GM19238 (cell line): ENCODE measurements at regions not wholly inside any gene's neighbourhood (a gene's known extent, or its start where the extent isn't known, plus 50 kb on each side); places are given as distances from the start of the nearest gene placed in this dataset.
"Not testable (repeated sequence)": the region's sequence is repeated elsewhere in the genome, so short reads cannot be mapped to it uniquely, and the experiment has no call there.

ENCODE experiments used
- DNase-seq: peaks from one replicate; pipeline ENCODE4 v3.0.0; 2011; ENCODE audit warnings: low spot score; ENCODE audit not compliant: insufficient read length

DNA sequence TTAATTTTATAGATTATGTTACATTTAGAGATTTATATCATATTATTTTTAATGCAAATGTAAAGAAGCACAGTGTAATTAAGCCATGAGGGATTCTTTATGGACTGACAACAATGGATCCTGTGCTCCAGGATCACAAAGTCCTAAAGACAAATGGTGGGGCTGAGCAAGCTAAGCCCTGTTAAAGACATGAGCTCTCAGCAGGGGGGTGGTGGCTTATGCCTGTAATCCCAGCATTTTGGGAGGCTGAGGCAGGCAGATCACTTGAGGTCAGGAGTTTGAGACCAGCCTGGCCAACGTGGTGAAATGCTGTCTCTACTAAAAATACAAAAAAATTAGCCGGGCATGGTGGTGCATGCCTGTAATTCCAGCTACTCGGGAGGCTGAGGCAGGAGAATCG is 160.8 kb upstream of the RGS6 start:
- not testable (repeated sequence) for DNase-seq

DNA sequence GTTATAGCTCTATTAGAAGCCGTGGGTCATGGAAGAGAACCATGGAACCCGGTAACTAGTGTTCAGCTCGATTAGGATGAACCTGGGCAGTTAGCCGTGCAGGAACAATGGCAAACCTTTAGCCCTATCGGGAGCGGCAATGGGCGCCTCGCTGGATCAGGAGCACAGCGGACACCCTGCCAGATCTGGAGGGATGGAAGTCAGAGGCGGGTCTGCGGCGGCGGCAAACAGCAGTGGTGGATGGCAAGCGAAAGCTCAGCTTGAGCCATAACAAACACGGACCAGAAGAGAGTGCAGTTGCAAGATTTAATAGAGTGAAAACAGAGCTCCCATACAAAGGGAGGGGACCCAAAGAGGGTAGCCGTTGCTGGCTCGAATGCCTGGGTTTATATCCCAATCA is 160.2 kb upstream of the RGS6 start:
- not testable (repeated sequence) for DNase-seq

DNA sequence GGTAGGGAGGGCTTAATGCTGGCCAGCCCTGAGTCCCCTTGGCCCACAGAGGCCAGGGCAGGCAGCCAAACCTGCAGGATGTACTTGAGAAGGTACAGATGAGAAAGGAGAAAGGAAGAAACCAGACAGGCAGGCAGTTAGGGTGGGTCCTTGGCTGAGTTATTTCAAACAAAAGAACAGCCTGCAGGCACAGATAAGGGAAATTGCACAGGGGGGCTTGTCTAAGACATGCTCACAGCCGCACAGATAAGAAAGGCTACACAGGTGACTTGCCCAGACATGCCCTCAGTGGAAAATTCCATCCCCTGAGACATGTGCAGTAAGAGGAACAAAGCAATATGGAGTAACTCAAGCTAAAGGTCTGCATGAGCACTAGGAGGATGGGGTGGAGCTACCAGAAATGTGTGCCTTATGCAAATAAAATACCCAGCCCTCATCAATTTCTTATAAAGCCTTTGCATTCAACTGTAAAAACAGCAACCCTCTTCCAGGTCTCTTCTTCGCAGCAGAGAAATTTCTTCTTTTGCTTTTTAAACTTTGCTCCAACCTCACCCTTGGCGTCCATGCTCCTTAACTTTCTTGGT is 158.2 kb upstream of the RGS6 start:
- no peak for DNase-seq

DNA sequence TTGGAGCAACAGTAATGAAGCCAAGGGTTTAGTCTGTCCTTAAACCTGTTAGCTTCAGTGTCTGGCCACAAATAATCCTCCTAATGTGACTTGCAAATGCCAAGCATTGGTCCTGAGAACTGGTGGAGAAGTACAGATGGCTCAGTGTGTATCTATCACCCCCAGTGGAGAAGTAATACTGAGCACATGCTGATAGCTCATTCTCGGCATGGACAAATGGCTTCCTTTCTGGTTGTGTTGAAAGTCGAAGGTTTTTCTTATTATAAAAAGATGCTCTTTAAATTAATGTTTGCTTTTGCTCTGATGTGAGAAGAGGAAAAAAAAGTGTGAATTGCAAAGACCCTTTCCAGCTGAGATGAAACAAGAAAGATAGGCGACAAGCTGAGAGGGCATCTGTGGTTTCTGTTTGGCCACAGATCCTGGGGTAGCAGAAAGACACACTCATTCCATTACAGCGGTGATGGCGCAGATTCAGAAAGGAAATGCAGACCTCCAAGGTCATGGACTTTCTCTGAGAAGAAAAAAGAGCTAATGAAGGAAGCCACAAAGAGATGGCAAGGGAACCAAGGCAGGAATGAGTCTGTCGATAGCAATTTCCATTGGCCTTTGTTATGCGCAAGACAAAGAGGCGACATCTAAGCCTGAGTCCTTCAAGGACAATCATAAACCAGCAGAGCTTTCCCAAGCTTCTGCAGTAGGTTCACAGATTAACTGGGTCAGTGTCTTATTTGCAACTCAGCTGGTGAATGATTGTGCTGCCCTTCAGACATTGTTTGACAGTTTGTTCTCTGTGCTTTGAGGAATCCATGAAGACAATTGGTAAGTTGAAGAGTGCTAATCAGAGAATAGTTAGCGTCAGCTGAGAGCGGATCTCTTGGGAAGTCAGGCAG is 155.5 kb upstream of the RGS6 start:
- no peak for DNase-seq

DNA sequence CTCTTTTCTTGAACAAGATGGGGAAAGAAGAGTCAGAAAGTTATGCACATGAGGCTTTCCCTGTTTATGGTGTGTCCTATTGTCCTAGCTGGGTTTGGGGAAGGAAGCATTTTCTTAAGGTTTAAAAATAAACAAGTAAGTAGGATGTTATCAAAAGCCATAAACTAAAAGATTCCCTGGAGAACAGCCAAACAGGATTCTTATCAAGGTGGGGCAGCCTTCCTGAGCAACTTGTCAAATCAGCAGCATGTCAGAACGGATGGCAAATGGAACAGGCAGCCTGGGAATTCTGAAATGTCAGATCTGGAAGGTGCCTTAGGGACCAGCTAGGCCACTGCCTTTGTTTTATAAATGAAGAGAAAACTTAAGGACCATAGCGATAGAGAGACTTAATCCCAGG is 152.2 kb upstream of the RGS6 start:
- no peak for DNase-seq

DNA sequence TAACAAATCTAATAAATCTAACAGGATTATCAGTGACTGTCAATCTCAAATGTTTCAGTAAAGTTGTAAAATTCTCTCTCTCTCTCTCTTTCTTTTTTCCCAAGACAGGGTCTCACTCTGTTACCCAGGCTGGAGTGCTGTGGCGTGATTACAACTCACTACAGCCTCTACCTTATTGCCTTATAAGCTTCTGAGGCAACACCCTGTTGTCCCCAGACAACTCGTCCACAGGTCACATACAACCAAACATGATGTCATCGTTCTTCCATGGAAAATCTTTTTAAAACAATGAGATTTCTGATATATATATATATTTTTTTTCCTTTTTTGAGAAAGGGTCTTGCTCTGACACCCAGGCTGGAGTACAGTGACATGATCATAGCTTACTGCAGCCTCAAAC is 151.4 kb upstream of the RGS6 start:
- no peak for DNase-seq

DNA sequence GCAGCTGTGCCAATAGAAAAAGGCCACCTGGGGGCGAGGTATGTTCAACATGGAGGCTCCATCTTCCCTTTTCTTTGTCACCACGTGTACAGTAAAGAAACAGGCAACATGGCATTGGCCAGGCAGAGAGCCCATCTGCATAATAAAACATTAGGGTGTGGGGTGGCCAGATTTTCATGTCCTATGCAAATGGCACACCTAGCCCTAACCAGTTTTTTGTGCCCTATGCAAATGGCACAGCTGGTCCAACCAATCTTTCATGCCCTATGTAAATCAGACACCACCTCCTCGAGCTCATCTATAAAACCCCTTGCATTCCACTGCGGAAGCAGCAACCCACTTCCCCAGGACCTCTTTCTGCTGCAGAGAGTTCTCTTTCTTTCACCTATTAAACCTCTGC is 149.1 kb upstream of the RGS6 start:
- DNase-seq = no peak

DNA sequence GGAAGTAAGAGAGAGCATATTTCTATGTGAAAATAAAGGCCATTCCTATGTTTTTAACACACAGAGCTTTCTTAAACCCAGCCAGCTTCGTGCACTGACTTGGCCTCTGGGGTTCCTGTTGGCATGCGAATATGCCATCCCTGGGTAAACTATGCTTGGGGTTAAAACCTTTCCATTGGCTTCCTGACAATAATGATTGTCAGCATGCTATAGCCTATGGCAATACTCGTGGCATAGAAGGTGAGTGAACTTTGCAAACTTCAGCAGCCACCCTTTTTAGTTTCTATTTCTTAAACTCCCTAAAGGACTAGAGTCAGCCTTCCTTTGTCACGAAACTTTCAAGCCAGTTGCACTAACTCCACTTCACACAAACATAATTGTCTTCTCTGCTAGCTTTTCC is 148.4 kb upstream of the RGS6 start:
- no peak for DNase-seq

DNA sequence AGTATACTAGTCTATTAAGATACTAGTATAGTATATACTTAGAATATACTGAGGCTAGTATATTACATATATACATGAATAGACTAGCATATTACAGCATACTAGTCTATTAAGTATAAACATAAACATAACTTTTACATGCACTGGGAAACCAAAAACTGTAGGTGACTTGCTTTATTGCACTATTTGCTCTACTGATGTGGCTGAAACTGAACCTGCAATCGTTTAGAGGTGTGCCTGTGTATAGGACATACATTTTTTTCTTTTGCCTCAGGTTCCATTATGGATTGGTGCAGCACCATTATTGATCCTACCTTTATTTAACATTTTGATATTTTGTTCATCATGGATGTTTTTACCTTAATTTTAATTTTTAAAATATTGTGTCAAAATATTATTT is 143.2 kb upstream of the RGS6 start:
- DNase-seq = no peak

DNA sequence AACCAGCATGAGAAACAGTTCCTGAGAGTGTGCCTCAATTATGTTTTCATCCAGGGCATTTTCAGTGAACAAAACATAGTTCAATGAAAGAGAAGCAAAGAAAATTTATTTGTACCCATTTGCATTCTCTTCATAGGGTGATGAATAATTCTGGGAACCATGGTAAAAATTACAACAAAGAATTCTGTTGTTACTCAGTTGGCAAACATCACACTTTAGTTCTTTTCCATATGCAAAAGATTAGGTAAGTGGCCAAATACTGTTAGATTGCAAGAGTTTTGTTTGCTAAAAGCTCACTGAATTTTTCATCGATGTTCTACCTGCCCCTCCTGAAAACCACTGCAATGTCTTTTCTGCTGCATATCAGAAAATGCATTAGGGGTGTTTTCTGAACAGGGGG is 132.4 kb upstream of the RGS6 start:
- DNase-seq = no peak

DNA sequence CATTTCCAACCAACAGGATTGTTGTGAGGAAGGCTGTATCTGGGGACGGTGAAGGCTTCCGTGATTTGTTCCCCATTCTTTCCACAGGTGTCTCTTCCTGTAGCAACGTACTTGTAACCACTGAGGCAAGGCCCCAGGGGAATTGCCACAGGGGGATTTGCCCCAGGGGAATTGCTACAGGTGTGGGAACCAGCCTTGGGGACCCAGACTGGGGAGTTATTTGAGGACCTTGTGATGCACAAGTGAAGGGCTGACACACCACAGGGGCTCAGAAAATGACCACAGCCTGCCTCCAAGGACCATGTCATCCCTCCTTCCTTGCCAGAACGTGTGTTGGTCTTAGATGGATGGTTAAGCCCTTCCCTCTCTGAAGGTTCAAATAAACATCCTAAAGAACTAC is 131.4 kb upstream of the RGS6 start:
- no peak for DNase-seq

DNA sequence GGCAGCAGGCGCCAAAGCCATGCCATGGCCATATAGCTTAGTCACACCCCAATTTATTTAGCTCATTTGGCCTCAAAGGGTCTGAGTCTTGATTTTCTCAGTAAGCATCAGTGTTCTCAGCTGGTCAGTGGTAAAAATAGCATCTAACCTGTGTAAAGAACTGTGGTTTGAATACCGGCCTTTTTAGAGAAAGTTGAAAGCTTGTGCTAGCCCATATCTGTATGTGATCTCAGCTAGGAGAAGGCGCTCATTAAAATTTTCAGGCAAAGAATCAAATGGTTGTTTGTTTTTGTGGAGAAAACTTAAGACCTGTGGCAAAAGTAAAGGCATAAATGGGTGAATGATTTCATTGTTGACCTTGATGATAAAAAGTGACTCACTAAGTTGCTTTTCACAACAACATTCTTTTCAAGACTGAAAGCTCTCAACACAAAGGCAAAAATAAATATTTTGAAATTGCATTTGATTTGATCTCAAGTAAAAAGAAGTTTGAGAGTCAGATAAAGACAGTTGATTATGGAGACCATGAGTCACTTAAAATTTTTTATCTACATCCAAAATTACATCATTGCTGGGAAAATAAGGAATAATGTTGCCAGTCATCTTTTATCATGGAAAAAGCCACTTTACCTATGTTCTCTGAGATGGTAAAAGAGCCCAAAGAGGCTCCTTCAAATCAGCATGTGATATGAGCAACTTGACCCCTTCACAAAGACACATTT is 128.5 kb upstream of the RGS6 start:
- no peak for DNase-seq

DNA sequence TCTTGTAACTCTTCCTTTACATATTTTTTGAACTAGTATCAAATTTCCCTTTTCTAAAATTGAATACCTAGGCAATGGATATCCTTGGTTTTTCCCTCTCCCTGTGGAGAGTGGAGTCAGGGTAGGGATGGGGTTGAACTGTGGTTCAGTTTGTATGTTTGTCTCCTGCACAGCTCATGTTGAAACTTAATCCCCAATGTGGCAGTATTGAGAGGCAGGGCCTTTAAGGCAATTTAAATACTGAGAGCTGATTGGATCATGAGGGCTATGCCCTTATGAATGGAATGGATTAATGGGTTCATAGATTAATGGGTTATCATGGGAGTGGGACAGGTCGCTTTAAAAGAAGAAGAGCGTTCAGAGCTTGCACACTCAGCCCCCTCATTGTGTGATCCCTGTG is 127.2 kb upstream of the RGS6 start:
- DNase-seq = no peak

DNA sequence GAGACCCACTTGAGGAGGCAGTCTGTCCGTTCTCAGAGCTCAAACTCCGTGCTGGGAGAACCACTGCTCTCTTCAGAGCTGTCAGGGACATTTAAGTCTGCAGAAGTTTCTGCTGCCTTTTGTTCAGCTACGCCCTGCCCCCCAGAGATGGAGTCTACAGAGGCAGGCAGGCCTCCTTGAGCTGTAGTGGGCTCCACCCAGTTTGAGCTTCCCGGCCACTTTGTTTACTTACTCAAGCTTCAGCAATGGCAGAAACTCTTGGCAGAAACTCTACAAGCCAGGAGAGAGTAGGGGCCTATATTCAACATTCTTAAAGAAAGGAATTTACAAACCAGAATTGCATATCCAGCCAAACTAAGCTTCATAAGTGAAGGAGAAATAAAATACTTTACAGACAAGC is 125.2 kb upstream of the RGS6 start:
- not testable (repeated sequence) for DNase-seq

DNA sequence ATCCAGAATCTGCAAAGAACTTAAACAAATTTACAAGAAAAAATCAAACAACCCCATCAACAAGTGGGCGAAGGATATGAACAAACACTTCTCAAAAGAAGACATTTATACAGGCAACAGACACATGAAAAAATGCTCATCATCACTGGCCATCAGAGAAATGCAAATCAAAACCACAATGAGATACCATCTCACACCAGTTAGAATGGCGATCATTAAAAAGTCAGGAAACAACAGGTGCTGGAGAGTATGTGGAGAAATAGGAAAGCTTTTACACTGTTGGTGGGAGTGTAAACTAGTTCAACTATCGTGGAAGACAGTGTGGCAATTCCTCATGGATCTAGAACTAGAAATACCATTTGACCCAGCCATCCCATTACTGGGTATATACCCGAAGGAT is 121.4 kb upstream of the RGS6 start:
- not testable (repeated sequence) for DNase-seq

DNA sequence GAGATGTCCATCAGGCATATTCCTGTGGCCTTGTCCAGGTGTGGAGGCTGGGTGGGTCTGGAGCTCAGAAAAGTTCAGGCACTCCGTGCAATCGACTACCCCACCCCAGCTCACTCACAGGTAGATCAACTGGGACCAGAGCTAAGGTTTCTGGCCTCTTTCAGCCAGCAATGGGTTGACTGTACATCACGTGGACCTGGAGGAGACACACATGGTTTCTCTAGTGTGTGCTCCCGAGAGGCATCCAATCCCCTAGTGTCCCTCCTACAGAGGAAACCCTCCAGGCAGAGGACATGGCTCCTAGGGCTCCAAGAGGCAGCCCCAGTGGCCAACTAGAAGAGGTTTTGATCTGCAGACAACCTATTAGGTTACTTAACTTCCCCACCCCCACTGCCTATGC is 119.5 kb upstream of the RGS6 start:
- DNase-seq = no peak

DNA sequence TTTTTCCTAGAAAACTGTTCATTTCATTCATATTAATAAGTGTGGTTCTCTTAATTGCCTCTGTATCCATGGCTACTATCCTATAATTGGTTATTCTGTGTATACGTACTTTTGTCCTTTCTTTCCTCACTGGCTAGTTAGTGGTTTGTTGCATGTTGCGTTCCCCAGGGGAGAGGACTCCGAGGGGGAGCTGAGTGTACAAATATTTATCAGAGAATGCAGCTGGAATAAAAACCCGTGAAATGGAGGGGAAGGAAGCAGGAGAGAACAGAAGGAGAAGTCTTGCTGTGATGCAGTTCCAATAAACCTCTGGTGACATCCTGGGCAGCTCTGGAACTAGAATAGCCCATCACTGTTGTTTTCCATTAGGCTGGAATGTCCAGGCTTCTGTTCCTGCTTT is 117.1 kb upstream of the RGS6 start:
- DNase-seq = no peak

DNA sequence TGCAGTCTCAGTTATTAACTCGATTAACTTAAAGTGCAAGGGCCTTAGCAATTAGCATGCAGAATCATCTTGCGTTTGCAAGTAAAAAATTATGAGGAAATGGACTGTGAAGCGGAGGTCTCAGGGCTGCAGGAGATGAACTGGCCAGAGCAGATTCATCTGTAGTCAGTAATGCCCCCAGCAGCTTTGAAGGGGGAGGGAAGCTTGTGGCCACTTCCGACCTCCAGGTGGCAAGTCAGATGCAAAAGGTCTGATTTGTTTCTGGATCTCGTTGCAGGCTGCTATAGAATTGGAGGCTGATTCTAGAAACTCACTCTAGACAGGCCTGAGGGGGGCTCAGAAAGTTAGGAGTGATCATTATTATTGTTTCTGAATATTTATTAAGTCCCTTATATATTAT is 107.4 kb upstream of the RGS6 start:
- no peak for DNase-seq

DNA sequence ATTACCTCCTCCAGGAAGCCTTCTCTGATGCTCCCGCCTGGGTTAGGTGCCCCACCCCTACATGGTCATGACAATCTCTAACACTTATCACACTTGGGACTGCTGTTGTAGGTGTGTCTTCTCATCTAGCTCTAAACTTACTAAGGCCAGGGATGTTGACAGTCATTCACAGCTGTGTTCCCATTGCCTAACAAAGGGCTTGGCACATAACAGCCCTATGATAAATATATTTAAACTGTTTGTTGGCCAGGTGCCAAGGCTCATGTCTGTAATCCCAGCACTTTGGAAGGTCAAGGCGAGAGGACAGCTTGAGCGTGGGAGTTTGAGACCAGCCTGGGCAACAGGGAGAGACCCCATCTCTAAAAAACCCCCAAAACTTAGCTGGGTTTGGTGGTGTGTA is 98.8 kb upstream of the RGS6 start:
- DNase-seq = no peak

DNA sequence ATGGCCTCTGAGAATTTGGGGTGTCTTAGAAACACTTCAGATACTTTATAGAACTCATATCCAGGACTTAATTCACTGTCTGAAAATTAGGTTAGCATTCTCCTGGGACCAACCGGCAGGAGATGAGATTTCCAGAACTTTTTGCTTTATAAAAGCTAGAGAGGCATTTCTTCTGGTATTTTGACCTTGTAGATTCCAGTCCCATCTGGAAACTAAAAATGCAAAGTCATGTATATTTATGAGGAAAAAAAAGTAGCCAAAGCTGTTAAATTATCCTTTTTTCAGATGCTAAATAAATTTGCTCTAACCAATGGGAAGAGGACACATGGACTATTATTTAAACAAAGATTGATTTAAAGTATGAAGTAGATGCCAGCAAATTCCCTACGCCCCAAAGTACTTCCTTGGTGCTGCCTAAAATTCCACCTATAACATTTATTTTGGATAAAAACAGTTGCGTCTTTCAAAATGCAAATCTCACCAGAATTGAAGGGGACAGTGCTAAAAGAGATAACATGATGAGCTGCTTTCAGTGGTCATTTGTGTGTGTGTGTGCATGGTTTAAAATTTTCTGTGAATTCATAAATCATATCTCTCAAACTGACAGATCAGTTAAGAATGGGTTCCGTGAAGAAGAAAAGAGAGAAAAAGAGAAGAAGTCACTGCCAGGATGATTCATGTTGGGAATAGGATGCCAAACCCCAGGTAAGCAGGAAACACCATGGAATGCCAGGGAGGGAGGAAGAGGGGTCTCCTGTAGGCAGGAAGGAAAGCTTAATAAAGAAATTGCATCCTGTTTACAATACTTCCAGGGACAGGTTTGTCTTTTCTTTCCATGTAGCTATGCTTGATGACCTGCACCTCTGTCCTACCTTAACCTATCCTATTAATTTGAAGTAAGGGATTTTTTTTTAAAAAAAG is 97.7 kb upstream of the RGS6 start:
- no peak for DNase-seq

DNA sequence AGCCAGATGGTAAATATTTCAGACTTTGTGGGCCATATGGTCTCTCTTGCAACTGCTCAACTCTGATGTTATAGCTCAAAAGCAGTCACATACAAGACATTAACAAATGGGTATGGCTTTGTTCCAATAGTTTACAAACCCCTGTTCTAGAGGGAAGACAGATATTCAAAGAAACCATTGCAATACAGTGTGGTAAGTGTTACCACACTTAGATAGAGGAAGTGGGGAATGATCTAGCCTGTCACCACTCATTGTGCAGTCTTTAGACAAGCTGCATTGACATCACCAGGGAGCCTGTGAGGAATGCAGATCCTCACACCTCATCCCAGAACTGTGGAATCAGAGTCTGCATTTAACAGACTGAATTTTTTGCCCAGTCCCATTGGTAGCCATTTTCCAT is 80.0 kb upstream of the RGS6 start:
- DNase-seq = no peak
